ENCODE measurements at regions not wholly inside any gene's neighbourhood (a gene's known extent, or its start where the extent isn't known, plus 50 kb on each side); places are given as distances from the start of the nearest gene placed in this dataset.

DNA sequence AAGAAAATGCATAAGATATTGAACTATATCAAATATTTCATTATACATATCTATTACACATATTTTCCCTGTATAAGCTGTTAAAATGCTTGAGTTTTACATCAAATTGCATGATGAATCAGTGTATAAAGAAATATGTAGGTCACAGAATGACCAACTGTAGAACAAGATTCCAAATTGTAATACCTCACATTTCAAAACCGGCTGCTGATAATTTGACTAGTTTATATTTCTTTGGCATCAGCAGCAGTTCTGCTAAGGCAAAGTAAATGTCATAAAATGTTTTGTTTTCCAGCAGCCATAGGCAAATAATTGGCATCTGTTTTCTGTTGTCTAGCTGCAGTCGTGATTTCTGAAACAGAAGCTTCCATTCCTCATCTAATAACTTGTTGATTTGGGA lies 633.9 kb downstream of the ARL4A start:
- Histone ChIP-seq H3K27me3 (no peaks in the 10 kb centered on the region), H3K4me3 (no peak overlapping the region), H3K36me3 (no peaks in the 10 kb centered on the region), H3K4me1 (no peaks in the 10 kb centered on the region), H3K9me3 (peaks cover 0 to 5% (median 0%) of the 10 kb centered on the region in 12 donors), H3K27ac (no peak overlapping the region)
- DNase-seq = no peak
- 32 to 63% (median 47%) methylated on average over 2 of the region's 2 CpGs for WGBS, 4 donors
- no peak for ATAC-seq
- intact Hi-C loops (cut with DNase I) = no loop called here
- TF ChIP-seq, protein P1, sequence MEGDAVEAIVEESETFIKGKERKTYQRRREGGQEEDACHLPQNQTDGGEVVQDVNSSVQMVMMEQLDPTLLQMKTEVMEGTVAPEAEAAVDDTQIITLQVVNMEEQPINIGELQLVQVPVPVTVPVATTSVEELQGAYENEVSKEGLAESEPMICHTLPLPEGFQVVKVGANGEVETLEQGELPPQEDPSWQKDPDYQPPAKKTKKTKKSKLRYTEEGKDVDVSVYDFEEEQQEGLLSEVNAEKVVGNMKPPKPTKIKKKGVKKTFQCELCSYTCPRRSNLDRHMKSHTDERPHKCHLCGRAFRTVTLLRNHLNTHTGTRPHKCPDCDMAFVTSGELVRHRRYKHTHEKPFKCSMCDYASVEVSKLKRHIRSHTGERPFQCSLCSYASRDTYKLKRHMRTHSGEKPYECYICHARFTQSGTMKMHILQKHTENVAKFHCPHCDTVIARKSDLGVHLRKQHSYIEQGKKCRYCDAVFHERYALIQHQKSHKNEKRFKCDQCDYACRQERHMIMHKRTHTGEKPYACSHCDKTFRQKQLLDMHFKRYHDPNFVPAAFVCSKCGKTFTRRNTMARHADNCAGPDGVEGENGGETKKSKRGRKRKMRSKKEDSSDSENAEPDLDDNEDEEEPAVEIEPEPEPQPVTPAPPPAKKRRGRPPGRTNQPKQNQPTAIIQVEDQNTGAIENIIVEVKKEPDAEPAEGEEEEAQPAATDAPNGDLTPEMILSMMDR (IDR thresholded peaks at IDR 0.05) = no peak
- TF ChIP-seq POLR2A (IDR thresholded peaks at IDR 0.05) = no peak

- no peak for ATAC-seq
- Histone ChIP-seq H3K36me3 (no peaks in the 10 kb centered on the region), H3K27ac (no peak overlapping the region), H3K27me3 (no peaks in the 10 kb centered on the region), H3K9me3 (peaks cover 0 to 8% (median 0%) of the 10 kb centered on the region in 12 donors), H3K4me1 (no peaks in the 10 kb centered on the region), H3K4me3 (no peak overlapping the region)
- WGBS, 4 donors = 43 to 58% (median 53%) methylated on average over 5 of the region's 5 CpGs
- intact Hi-C loops (cut with DNase I) = no loop called here
- no peak for DNase-seq
- no peak for TF ChIP-seq POLR2A (IDR thresholded peaks at IDR 0.05)
- TF ChIP-seq, protein P1 (IDR thresholded peaks at IDR 0.05) = no peak
Measured at GRCh38 chr7:13322126-13322525, 634.7 kb downstream of the ARL4A start.

- ATAC-seq = no peak
- DNase-seq = no peak
- Histone ChIP-seq H3K4me1 (no peaks in the 10 kb centered on the region), H3K27me3 (no peaks in the 10 kb centered on the region), H3K27ac (no peak overlapping the region), H3K4me3 (no peak overlapping the region), H3K9me3 (peaks cover 0 to 10% (median 0%) of the 10 kb centered on the region in 12 donors), H3K36me3 (no peaks in the 10 kb centered on the region)
- TF ChIP-seq POLR2A (IDR thresholded peaks at IDR 0.05) = no peak
- TF ChIP-seq, protein P1 (IDR thresholded peaks at IDR 0.05) = no peak
- intact Hi-C loops (cut with DNase I) = no loop called here
- 26 to 39% (median 35%) methylated on average over 1 of the region's 1 CpG for WGBS, 4 donors
Measured at GRCh38 chr7:13327669-13328068, 640.2 kb downstream of the ARL4A start.

DNA sequence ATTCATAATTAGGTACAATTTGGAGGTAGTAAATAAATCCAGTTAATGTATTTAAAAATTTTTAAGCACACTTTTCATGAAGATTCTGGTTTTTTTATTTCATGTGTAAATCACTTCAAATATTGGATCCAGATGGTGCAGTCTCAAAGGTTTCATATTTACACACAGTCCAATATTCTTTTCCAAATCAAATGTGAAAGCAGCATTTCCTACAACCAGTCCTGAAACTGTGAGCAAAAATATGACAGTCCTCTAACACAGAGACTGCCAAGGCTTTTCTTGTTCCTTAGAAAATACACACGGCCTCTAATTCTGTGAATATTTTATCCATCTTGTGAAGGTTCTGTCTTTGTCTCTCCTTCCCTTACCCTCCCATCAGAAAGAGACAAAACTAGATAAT lies 645.9 kb downstream of the ARL4A start:
- 55 to 57% (median 56%) methylated on average over 1 of the region's 1 CpG for WGBS, 4 donors
- ATAC-seq (no peak), DNase-seq (no peak)
- Histone ChIP-seq H3K27ac (no peak overlapping the region), H3K36me3 (no peaks in the 10 kb centered on the region), H3K27me3 (no peaks in the 10 kb centered on the region), H3K4me1 (no peaks in the 10 kb centered on the region), H3K4me3 (no peak overlapping the region), H3K9me3 (no peaks in the 10 kb centered on the region)
- intact Hi-C loops (cut with DNase I) = no loop called here
- TF ChIP-seq, protein P1 (IDR thresholded peaks at IDR 0.05) = no peak
- no peak for TF ChIP-seq POLR2A (IDR thresholded peaks at IDR 0.05)

All from heart left ventricle (tissue), 16 donors.